ENCODE measurements at regions not wholly inside any gene's neighbourhood (a gene's known extent, or its start where the extent isn't known, plus 50 kb on each side); places are given as distances from the start of the nearest gene placed in this dataset.

DNA sequence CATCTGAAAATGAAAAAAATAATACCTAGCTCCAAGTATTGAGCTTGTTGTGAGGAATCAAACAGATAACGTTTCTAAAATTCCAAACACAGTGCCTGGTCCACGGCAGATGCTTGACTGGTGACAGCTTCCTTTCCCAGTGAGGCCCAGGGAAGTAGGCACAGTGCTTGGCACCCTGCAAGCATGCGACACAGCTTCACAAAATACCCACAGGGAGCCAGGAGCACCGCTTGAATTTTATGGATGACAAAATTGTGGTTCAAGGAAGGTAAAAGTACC, 205.1 kb upstream of the TNP1 start:
- Histone ChIP-seq H2AFZ (no peak overlapping the region), H3K9me2 (replicated peaks; ENCODE audit: insufficient read depth) (no peaks in the 10 kb centered on the region), H3K27ac (peak overlapping the region; percentile 58), H3K9me3 (ENCODE audit: low read depth) (no peaks in the 10 kb centered on the region), H3K4me3 (no peak overlapping the region), H3K4me2 (peak overlapping the region; percentile 43), H3K4me1 (ENCODE audit: insufficient read depth) (peaks cover 8% of the 10 kb centered on the region), H3K27me3 (no peaks in the 10 kb centered on the region), H3K36me3 (replicated peaks; ENCODE audit: insufficient read depth, low read depth) (no peaks in the 10 kb centered on the region), H4K20me1 (ENCODE audit: insufficient read depth, poor library complexity, severe bottlenecking) (no peaks in the 10 kb centered on the region), H3K79me2 (no peaks in the 10 kb centered on the region)
- WGBS (ENCODE audit: low lambda C conversion rate, missing lambda C conversion rate) = 86% methylated on average over 4 of the region's 4 CpGs
- TF ChIP-seq EZH2phosphoT487 (IDR thresholded peaks at IDR 0.05; ENCODE audit: low read depth, severe bottlenecking, unreplicated experiment) = no peak
- DNase-seq (ENCODE audit: low spot score) = no peak

DNA sequence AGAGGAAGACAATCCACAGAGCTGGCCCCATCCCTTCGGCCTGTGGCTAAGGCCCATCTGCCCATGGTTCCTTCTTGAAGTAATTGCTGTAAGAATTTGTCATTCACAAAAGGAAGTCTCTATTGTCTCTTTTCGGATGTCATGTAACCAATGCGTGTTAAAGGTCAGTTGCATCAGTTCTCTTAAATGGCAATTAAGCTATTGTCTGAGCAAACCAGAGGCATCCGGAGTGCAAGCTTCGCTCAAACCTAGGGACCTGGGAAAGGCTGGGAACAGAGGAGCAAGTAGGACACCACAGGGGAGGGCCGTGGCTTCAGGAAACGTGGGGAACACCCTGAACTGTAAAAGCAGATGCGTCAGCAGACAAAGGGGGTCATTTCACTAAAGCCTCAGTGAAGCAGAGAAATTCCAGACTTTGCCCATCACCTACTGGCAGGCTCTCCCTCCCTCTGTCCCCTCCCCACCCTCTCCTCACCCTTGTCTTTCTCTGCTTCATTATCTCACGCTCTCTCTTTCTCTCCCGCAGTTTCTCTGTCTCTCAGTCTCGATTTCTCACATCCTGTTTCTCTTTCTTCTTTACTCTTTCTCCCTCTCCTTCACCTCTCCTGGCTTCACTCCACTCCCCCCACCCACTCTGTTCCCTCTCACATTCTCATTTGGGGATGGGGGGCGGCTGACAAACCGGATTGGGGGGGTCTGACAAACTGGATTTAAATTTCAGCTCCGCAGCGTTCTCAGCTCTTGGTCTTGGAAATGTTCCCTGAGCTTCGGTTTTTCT, 204.6 kb upstream of the TNP1 start:
- H2AFZ ChIP-seq = peak overlapping the region; percentile 20
- no peaks in the 10 kb centered on the region for H3K9me3 ChIP-seq (ENCODE audit: low read depth)
- H3K4me3 ChIP-seq = no peak overlapping the region
- H4K20me1 ChIP-seq (ENCODE audit: insufficient read depth, poor library complexity, severe bottlenecking) = no peaks in the 10 kb centered on the region
- TF ChIP-seq EZH2phosphoT487 (IDR thresholded peaks at IDR 0.05; ENCODE audit: low read depth, severe bottlenecking, unreplicated experiment) = no peak
- TF ChIP-seq, protein P1, sequence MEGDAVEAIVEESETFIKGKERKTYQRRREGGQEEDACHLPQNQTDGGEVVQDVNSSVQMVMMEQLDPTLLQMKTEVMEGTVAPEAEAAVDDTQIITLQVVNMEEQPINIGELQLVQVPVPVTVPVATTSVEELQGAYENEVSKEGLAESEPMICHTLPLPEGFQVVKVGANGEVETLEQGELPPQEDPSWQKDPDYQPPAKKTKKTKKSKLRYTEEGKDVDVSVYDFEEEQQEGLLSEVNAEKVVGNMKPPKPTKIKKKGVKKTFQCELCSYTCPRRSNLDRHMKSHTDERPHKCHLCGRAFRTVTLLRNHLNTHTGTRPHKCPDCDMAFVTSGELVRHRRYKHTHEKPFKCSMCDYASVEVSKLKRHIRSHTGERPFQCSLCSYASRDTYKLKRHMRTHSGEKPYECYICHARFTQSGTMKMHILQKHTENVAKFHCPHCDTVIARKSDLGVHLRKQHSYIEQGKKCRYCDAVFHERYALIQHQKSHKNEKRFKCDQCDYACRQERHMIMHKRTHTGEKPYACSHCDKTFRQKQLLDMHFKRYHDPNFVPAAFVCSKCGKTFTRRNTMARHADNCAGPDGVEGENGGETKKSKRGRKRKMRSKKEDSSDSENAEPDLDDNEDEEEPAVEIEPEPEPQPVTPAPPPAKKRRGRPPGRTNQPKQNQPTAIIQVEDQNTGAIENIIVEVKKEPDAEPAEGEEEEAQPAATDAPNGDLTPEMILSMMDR (IDR thresholded peaks at IDR 0.05; ENCODE audit: poor library complexity) = no peak
- no peak for TF ChIP-seq EZH2 (IDR thresholded peaks at IDR 0.05; ENCODE audit: borderline replicate concordance)
- no peaks in the 10 kb centered on the region for H3K79me2 ChIP-seq
- H3K36me3 ChIP-seq (replicated peaks; ENCODE audit: insufficient read depth, low read depth) = no peaks in the 10 kb centered on the region
- peak overlapping the region; percentile 43 for H3K4me2 ChIP-seq
- H3K27ac ChIP-seq = peak overlapping the region; percentile 58
- no peaks in the 10 kb centered on the region for H3K9me2 ChIP-seq (replicated peaks; ENCODE audit: insufficient read depth)
- WGBS (ENCODE audit: low lambda C conversion rate, missing lambda C conversion rate) = 69% methylated on average over 16 of the region's 16 CpGs
- no peaks in the 10 kb centered on the region for H3K27me3 ChIP-seq
- peak; percentile 37 for DNase-seq (ENCODE audit: low spot score)
- peaks cover 8% of the 10 kb centered on the region for H3K4me1 ChIP-seq (ENCODE audit: insufficient read depth)

GRCh38 chr2:217063238-217063755, 203.4 kb upstream of the TNP1 start:
- no peak overlapping the region for H3K4me2 ChIP-seq
- no peak for DNase-seq (ENCODE audit: low spot score)
- no peaks in the 10 kb centered on the region for H3K9me2 ChIP-seq (replicated peaks; ENCODE audit: insufficient read depth)
- no peaks in the 10 kb centered on the region for H4K20me1 ChIP-seq (ENCODE audit: insufficient read depth, poor library complexity, severe bottlenecking)
- H3K4me1 ChIP-seq (ENCODE audit: insufficient read depth) = peaks cover 8% of the 10 kb centered on the region
- H3K9me3 ChIP-seq (ENCODE audit: low read depth) = no peaks in the 10 kb centered on the region
- H2AFZ ChIP-seq = no peak overlapping the region
- no peaks in the 10 kb centered on the region for H3K27me3 ChIP-seq
- H3K27ac ChIP-seq = no peak overlapping the region
- TF ChIP-seq EZH2phosphoT487 (IDR thresholded peaks at IDR 0.05; ENCODE audit: low read depth, severe bottlenecking, unreplicated experiment) (no peak), EZH2 (IDR thresholded peaks at IDR 0.05; ENCODE audit: borderline replicate concordance) (no peak)
- TF ChIP-seq, protein P1 (IDR thresholded peaks at IDR 0.05; ENCODE audit: poor library complexity) = no peak
- no peak overlapping the region for H3K4me3 ChIP-seq
- H3K36me3 ChIP-seq (replicated peaks; ENCODE audit: insufficient read depth, low read depth) = no peaks in the 10 kb centered on the region
- WGBS (ENCODE audit: low lambda C conversion rate, missing lambda C conversion rate) = 70% methylated on average over 5 of the region's 5 CpGs
- no peaks in the 10 kb centered on the region for H3K79me2 ChIP-seq

GRCh38 chr2:217062768-217063167, 202.9 kb upstream of the TNP1 start:
- no peak overlapping the region for H2AFZ ChIP-seq
- no peak overlapping the region for H3K27ac ChIP-seq
- H3K9me2 ChIP-seq (replicated peaks; ENCODE audit: insufficient read depth) = no peaks in the 10 kb centered on the region
- DNase-seq (ENCODE audit: low spot score) = no peak
- TF ChIP-seq EZH2 (IDR thresholded peaks at IDR 0.05; ENCODE audit: borderline replicate concordance) (no peak), EZH2phosphoT487 (IDR thresholded peaks at IDR 0.05; ENCODE audit: low read depth, severe bottlenecking, unreplicated experiment) (no peak)
- H3K4me3 ChIP-seq = no peak overlapping the region
- H3K79me2 ChIP-seq = no peaks in the 10 kb centered on the region
- WGBS (ENCODE audit: low lambda C conversion rate, missing lambda C conversion rate) = 86% methylated on average over 6 of the region's 6 CpGs
- no peak overlapping the region for H3K4me2 ChIP-seq
- H3K9me3 ChIP-seq (ENCODE audit: low read depth) = no peaks in the 10 kb centered on the region
- H3K4me1 ChIP-seq (ENCODE audit: insufficient read depth) = peaks cover 8% of the 10 kb centered on the region
- H4K20me1 ChIP-seq (ENCODE audit: insufficient read depth, poor library complexity, severe bottlenecking) = no peaks in the 10 kb centered on the region
- H3K36me3 ChIP-seq (replicated peaks; ENCODE audit: insufficient read depth, low read depth) = no peaks in the 10 kb centered on the region
- H3K27me3 ChIP-seq = no peaks in the 10 kb centered on the region
